ENCODE measurements at regions not wholly inside any gene's neighbourhood (a gene's known extent, or its start where the extent isn't known, plus 50 kb on each side); places are given as distances from the start of the nearest gene placed in this dataset.
"Not testable (repeated sequence)": the region's sequence is repeated elsewhere in the genome, so short reads cannot be mapped to it uniquely, and the experiment has no call there.

GRCh38 chr1:177634151-177634550 is 335.7 kb downstream of the SEC16B start:
- not testable (repeated sequence) for TF ChIP-seq POLR2A (IDR thresholded peaks at IDR 0.05)
- TF ChIP-seq, protein P1, sequence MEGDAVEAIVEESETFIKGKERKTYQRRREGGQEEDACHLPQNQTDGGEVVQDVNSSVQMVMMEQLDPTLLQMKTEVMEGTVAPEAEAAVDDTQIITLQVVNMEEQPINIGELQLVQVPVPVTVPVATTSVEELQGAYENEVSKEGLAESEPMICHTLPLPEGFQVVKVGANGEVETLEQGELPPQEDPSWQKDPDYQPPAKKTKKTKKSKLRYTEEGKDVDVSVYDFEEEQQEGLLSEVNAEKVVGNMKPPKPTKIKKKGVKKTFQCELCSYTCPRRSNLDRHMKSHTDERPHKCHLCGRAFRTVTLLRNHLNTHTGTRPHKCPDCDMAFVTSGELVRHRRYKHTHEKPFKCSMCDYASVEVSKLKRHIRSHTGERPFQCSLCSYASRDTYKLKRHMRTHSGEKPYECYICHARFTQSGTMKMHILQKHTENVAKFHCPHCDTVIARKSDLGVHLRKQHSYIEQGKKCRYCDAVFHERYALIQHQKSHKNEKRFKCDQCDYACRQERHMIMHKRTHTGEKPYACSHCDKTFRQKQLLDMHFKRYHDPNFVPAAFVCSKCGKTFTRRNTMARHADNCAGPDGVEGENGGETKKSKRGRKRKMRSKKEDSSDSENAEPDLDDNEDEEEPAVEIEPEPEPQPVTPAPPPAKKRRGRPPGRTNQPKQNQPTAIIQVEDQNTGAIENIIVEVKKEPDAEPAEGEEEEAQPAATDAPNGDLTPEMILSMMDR (IDR thresholded peaks at IDR 0.05): not testable (repeated sequence)

Measured in uterus (tissue), 2 donors.